Thyroid gland (tissue), 4 donors: ENCODE measurements at regions not wholly inside any gene's neighbourhood (a gene's known extent, or its start where the extent isn't known, plus 50 kb on each side); places are given as distances from the start of the nearest gene placed in this dataset.

Experiments used
- CTCF ChIP-seq, 6 experiments: fragments of 200-600 bp in 3 of 6; fragments of 450-650 bp in 3 of 6; sonication (generic) in 3 of 6; IDR thresholded peaks; one replicate each; pipeline ENCODE4 v1.5.1; 2016 to 2019; ENCODE audit warnings: antibody characterized with exemption in 6 of 6, mild to moderate bottlenecking in 2 of 6, inconsistent platforms in 1 of 6, moderate library complexity in 1 of 6
- POLR2A ChIP-seq, 2 donors: fragments of 450-650 bp; IDR thresholded peaks; one replicate each; pipeline ENCODE4 v1.6.1; 2017; ENCODE audit warnings: antibody characterized with exemption in 2 of 2, mild to moderate bottlenecking in 2 of 2, moderate library complexity in 1 of 2

- TF ChIP-seq CTCF (IDR thresholded peaks at IDR 0.05) (no peak), POLR2A (IDR thresholded peaks at IDR 0.05) (no peak)
These were observed 2041.6 kb downstream of the NCAM2 start for GRCh38 chr21:23039846-23040245.
